D721Med (cell line): ENCODE measurements at regions not wholly inside any gene's neighbourhood (a gene's known extent, or its start where the extent isn't known, plus 50 kb on each side); places are given as distances from the start of the nearest gene placed in this dataset.

ENCODE experiments used
- DNase-seq: peaks from one replicate; pipeline ENCODE4 v3.0.0; 2011; ENCODE audit warnings: low spot score; ENCODE audit not compliant: insufficient read length
- FAIRE-seq: peaks from 2 replicates; lab custom pipeline; 2011; peaks lifted over from hg19 to GRCh38; lab: Jason Lieb, UNC
- TF ChIP-seq, protein P1 (sequence below): IDR thresholded peaks from 2 replicates; pipeline ENCODE4 v1.5.1; 2012; ENCODE audit warnings: mild to moderate bottlenecking, control low read depth; ENCODE audit not compliant: insufficient read depth; ENCODE audit errors: missing control alignments

DNA sequence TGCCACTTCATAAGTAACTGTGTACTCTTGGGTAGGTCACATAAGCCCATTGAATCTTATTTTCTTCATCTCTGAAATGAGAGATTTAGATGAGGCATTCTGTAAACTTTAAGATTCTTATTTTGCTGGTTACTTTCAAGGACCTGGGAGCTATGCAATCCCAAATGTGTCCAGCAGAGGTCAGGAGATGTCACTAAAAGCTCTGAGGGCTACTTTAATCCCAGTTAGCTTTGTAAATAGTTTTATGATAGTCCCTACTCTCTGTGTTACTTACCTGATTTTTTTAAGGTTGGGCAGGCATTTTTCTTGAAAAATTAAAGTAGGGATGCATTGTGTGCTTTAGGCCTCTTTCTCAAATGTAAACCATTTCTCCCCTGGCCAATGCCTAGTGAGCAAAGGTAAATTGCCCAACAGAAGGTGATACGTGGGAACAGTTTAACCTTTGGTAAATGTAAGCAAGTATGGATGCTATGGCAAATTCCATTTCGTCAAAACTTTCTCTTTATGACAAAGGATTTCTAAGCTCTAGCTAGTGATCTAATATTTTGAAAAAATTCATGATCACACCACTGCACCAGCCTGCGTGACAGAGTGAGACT, 57.1 kb upstream of the WSB1 start:
- no peak for FAIRE-seq
- TF ChIP-seq, protein P1, sequence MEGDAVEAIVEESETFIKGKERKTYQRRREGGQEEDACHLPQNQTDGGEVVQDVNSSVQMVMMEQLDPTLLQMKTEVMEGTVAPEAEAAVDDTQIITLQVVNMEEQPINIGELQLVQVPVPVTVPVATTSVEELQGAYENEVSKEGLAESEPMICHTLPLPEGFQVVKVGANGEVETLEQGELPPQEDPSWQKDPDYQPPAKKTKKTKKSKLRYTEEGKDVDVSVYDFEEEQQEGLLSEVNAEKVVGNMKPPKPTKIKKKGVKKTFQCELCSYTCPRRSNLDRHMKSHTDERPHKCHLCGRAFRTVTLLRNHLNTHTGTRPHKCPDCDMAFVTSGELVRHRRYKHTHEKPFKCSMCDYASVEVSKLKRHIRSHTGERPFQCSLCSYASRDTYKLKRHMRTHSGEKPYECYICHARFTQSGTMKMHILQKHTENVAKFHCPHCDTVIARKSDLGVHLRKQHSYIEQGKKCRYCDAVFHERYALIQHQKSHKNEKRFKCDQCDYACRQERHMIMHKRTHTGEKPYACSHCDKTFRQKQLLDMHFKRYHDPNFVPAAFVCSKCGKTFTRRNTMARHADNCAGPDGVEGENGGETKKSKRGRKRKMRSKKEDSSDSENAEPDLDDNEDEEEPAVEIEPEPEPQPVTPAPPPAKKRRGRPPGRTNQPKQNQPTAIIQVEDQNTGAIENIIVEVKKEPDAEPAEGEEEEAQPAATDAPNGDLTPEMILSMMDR, result peak; percentile 98
- peak; percentile 48 for DNase-seq

DNA sequence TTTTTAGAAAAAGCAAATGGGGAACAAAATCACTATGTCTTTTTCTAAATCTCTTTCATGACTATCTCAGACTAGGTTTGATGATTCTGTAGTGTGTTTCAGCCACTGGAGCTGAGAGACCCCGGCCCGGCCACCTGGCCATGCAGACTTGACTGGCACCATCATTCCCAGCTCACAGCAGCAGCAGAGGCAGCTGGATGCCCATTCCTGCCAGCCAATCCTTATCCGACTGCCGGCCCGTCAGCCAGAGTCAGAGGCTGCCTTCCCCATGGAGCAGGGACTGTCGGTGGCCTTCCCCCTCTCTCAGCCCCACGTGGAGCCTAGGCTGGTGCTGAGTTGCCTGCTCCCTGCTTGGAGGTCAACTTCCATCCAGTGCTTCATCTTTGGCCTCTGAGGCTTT, 56.0 kb upstream of the WSB1 start:
- no peak for DNase-seq
- TF ChIP-seq, protein P1, result no peak
- FAIRE-seq, result no peak

DNA sequence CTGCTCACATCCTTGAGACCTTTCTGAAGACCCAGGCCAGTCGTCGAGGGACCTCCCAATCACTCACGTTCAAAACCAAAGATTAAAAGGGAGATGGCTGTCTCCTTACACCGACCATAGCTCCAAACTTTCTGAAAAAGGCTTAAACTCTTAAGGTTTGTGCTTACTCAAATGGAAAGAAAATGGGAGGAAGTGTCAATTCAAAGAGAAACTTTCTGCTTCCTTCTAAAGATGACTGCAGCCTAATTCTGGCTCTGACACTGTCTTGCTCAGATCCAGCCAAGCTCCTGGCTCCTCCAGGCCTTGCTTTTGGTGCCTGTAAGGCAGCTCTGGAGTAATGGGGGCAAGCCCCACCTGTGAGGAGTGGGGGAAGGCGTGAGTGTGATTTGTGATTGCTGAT, 54.9 kb upstream of the WSB1 start:
- TF ChIP-seq, protein P1, result no peak
- FAIRE-seq, result no peak
- DNase-seq, result no peak

DNA sequence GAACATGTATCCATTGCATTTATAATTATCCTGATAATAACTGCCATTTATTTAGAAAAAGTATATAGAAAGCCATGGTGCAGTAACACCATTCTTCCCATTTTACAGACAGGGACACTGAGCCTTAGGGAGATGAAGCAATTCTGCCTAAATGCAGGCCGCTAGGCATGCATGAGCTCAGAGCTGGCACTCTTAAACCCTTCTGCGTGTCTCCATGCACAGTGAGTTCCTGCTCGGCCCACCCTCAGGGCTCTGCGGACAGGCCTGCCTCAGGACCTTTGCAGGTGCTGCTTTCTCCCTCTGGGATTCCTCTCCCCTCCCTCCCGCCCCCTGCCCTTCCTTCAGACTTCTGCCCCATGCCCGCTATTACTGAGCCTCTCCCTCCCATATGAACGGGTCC, 54.3 kb upstream of the WSB1 start:
- DNase-seq (no peak), FAIRE-seq (no peak)
- TF ChIP-seq, protein P1, result no peak

DNA sequence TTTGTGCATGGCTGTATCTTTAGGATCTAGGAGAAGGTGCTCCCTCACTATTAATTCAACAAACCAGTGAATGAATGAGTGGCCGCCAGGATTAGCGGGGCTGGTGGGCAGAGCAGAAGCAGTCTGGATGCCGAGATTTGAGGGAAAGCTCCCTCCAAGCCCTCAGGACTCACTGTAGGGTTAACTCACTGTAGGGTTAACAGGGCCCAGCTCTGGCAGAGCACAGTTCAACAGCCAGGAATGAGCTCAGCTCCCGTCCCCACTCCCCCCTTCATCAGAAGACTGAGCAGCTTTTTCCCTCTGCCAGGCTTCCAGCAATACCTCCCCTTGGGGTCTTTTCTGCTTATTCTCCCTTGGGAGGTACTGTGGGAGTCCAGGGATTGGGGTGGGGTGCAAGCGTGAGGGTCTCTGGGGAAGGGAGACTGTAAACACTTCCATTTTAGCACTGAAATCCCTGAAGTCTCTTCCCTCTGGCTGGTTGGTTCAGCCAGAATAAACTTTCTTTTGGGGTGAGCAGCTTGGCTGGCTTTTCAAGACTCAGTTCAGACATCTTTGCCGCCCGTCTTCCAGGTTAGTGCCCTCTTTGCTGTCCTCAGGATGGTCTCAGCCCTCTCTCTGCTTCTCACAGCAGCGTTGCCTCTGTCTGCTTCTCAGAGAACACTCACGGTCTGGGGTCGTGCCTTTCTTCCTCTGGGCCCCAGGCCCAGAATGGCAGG, 53.7 kb upstream of the WSB1 start:
- FAIRE-seq, result no peak
- no peak for DNase-seq
- TF ChIP-seq, protein P1, result no peak

DNA sequence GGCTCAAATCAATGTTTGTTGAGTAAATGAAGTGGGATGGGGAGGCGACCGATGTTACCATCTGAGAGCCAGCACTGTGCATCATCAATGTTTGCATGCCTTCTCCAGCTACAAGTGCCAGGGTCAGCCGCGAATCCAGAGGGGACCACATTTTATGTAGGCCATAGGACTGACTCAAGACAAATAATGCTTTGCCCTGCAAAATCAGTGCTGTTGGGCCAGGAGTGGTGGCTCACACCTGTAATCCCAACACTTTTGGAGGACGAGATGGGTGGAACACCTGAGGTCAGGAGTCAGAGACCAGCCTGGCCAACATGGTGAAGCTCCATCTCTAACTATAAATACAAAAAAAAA, 53.1 kb upstream of the WSB1 start:
- FAIRE-seq, result no peak
- TF ChIP-seq, protein P1, result no peak
- DNase-seq, result no peak

DNA sequence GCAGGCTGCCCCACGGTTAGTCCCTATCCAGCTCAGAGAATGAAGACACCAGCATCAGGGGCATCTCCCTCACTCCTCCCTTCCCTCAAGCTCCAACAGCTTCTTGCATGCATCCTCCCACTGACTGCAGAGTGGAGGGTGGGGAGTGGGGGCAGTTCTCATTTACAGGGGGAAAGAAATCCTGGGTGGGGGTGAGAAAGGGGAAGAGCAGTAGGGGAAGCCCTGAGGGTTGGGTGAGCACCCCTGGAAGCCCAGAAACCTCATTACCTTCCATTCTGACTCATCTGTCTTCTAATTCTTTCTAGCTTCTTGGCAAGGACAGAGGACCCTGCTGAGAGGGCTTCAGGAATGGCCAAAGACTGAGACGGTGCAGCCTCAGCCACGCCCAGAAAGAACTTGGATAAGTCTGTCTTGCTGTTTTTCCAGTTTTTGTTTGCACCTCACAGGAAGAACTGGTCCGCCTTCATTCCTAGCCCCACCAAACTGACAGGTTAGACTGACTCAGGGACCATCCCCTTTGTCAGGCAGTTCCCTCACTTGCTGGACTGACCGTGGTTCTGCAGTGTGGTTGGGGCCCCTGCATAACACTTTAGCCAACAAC, 52.5 kb upstream of the WSB1 start:
- TF ChIP-seq, protein P1, result no peak
- DNase-seq (no peak), FAIRE-seq (no peak)
